ENCODE measurements at regions not wholly inside any gene's neighbourhood (a gene's known extent, or its start where the extent isn't known, plus 50 kb on each side); places are given as distances from the start of the nearest gene placed in this dataset.

DNA sequence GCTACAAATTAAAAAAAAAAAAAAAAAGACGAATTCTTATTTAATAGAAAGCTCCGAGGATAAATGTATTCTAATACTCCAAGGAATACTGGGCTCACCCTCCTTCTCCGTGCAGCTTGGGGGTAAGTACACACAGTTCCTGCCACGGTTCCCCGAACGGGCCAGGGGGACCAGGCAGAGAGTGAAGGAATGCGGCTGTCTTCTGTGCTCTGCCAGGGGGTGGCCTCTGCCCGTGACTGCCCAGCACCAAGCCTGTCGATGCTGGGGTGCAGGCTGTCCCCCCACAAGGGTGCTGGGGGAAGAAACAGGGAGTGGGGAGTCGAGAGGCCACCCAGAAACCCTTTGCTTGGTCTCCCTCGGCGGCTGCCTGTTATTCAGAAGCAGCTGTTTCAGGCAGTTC is 410.1 kb upstream of the IRX1 start:
- TF ChIP-seq POLR2A (IDR thresholded peaks at IDR 0.05), result no peak
- TF ChIP-seq, protein P1, sequence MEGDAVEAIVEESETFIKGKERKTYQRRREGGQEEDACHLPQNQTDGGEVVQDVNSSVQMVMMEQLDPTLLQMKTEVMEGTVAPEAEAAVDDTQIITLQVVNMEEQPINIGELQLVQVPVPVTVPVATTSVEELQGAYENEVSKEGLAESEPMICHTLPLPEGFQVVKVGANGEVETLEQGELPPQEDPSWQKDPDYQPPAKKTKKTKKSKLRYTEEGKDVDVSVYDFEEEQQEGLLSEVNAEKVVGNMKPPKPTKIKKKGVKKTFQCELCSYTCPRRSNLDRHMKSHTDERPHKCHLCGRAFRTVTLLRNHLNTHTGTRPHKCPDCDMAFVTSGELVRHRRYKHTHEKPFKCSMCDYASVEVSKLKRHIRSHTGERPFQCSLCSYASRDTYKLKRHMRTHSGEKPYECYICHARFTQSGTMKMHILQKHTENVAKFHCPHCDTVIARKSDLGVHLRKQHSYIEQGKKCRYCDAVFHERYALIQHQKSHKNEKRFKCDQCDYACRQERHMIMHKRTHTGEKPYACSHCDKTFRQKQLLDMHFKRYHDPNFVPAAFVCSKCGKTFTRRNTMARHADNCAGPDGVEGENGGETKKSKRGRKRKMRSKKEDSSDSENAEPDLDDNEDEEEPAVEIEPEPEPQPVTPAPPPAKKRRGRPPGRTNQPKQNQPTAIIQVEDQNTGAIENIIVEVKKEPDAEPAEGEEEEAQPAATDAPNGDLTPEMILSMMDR (IDR thresholded peaks at IDR 0.05), result no peak

Measured in body of pancreas (tissue), 4 donors.